ENCODE measurements at regions not wholly inside any gene's neighbourhood (a gene's known extent, or its start where the extent isn't known, plus 50 kb on each side); places are given as distances from the start of the nearest gene placed in this dataset.

- DNase-seq (ENCODE audit: low read depth in 3 of 3, low spot score in 1 of 3) = no peak
These were observed 319.8 kb downstream of the ALG10 start for GRCh38 chr12:34342048-34342447.

- no peak for DNase-seq (ENCODE audit: low read depth in 3 of 3, low spot score in 1 of 3)
These were observed 321.0 kb downstream of the ALG10 start for GRCh38 chr12:34343345-34343744.

DNA sequence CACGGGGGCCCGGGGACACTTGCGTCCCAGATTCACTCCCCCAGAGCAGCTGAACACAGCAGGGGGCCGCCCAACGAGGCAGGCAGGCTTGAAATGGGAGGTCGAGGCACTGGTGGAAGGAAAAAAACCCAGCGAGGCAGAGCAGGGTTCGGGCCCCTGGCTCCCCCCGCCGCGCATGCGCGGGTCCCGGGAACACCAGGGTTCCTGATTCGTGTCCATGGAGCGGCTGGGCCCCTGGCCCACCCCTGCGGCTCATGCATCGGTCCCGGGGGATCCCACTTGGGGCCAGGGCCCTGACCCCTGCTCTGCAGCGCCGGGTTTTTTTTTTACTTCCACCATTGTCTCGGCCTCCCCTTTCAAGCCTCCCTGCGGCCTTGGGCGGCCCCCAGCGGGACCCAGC lies 321.5 kb downstream of the ALG10 start:
- DNase-seq (ENCODE audit: low read depth in 3 of 3, low spot score in 1 of 3) = no peak

- DNase-seq (ENCODE audit: low read depth in 3 of 3, low spot score in 1 of 3) = no peak
These were observed 322.7 kb downstream of the ALG10 start for GRCh38 chr12:34344851-34345522.

DNA sequence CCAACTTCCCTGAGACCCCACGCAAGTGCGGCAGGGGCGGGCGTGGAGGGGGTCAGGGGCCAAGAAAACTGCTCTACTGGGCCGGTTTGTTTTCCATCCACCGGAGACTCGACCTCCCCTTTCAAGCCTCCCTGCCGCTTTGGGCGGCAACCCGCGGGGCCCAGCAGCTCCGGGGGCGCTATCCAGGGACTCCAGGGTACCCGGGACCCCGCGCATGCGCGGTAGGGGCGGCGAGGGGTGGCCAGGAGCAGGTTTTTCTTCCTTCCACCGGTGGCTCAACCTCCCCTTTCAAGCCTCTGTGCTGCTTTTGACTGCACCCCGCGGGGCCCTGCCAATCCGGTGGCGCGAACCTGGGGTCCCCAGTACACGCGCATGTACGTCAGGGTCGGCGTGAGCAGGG lies 323.5 kb downstream of the ALG10 start:
- no peak for DNase-seq (ENCODE audit: low read depth in 3 of 3, low spot score in 1 of 3)

DNA sequence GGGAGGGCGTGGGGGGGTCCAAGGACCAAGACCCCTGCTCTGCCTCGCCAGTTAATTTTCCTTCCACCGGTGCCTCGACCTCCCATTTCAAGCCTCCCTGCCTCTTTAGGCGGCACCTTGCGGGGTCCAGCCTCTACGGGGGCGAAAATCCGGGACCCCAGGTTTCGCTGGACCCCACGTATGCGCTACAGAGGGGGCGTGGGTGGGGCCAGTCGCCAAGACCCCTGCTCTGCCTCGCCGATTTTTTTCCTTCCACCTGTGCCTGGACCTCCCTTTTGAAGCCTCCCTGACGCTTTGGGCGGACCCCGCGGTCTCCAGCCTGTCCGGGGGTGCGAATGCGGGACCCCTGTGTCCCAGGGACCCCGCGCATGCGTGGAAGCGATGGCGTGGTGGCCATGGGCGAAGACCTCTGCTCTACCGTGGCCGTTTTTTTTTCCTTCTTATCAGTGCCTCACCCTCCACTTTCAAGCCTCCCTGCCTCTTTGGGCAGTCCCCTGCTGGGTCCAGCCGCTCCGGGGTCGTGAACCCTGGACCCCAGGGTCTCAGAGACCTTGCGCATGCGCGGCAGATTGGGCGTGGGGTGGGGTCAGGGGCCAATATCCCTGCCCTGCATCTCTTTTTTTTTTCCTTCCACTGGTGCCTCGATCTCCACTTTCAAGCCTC lies 324.2 kb downstream of the ALG10 start:
- DNase-seq (ENCODE audit: low read depth in 3 of 3, low spot score in 1 of 3) = no peak

DNA sequence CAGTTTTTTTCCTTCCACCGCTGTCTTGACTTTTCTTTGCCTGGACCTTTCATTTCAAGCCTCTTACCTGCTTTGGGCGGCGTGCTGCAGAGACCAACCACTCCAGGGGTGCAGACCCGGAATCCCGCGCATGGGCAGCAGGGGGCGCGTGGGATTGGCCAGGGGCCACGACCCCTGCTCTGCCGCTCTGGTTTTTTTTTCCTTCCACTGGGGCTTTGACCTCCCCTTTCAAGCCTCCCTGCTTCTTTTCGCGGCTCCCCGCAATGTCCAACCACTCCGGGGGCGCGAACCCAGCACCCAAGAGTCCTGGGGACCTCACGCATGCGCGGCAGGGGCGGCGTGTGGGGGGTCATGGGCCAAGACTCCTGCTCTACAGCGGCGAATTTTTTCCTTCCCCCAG lies 325.1 kb downstream of the ALG10 start:
- DNase-seq (ENCODE audit: low read depth in 3 of 3, low spot score in 1 of 3) = no peak

DNA sequence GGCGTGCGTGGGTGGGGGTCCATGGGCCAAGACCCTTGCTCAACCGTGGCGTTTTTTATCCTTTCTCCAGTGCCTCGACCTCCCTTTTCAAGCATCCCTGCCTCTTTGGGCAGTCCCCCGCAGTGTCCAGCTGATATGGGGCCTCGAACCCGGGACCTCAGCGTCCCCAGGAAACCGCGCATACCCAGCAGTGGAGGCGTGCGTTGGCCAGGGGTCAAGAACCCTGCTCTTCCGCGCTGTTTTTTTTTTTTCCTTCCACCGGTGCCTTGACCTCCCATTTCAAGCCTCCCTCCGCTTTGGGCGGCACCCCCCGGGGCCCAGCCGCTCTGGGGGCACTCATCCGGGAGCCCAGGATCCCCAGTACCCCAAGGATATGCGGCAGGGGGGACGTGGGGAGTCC lies 325.8 kb downstream of the ALG10 start:
- DNase-seq (ENCODE audit: low read depth in 3 of 3, low spot score in 1 of 3) = no peak

GRCh38 chr12:34348836-34349672 lies 326.8 kb downstream of the ALG10 start:
- no peak for DNase-seq (ENCODE audit: low read depth in 3 of 3, low spot score in 1 of 3)

DNA sequence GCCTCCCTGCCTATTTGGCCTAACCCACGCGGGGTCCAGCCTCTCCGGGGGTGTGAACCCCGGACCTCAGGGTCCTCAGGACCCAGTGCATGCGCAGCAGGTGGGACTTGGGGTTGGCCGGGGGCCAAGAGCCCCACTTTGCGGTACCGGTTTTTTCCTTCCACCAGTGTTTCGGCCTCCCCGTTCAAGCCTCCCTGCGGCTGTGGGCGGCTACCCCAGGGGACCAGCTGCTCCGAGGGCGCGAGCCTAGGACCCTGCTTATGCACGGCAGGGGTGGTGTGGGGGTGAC lies 327.3 kb downstream of the ALG10 start:
- DNase-seq (ENCODE audit: low read depth in 3 of 3, low spot score in 1 of 3) = no peak

GRCh38 chr12:34350092-34351041 lies 328.1 kb downstream of the ALG10 start:
- DNase-seq (ENCODE audit: low read depth in 3 of 3, low spot score in 1 of 3) = no peak

DNA sequence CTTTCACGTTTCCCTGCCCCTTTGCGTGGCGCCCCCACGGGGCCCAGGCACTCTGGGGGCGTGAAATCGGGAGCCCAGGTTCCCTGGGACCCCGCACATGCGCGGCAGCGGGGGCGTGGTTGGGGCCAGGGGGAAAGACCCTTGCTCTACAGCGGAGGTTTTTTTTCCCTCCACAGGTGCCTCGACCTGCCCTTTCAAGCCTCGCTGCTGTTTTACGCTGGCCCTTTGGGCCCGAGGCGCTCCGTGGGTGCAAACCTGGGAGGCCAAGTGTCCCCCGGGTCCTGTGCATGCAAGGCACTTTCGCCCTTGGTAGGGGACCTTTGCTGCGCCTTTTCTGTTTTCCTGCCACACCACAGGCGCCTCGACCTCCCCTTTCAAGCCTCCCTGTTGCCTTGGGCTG lies 329.8 kb downstream of the ALG10 start:
- DNase-seq (ENCODE audit: low read depth in 3 of 3, low spot score in 1 of 3) = no peak

GRCh38 chr12:34354239-34355200 lies 332.2 kb downstream of the ALG10 start:
- no peak for DNase-seq (ENCODE audit: low read depth in 3 of 3, low spot score in 1 of 3)

GRCh38 chr12:34356233-34356987 lies 334.1 kb downstream of the ALG10 start:
- no peak for DNase-seq (ENCODE audit: low read depth in 3 of 3, low spot score in 1 of 3)

DNA sequence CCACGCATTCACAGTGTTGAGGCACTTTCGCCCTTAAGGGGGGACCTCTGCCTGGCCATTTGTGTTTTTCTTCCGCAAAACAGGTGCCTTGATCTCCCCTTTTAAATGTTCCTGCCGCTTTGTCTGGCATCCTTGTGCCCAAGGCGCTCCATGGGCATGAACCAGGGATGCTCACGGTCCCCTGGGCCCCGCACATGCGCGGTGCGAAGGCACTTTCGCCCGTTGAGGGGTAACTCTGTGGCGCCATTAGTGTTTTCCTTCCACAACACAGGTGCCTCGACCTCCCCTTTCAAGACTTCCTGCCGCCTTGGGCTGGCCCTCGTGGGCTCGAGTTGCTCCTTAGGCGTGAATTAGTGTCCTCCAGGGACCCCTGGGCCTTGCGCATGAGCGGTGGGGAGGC lies 335.5 kb downstream of the ALG10 start:
- no peak for DNase-seq (ENCODE audit: low read depth in 3 of 3, low spot score in 1 of 3)

- no peak for DNase-seq (ENCODE audit: low read depth in 3 of 3, low spot score in 1 of 3)
These were observed 335.9 kb downstream of the ALG10 start for GRCh38 chr12:34358198-34358597.

DNA sequence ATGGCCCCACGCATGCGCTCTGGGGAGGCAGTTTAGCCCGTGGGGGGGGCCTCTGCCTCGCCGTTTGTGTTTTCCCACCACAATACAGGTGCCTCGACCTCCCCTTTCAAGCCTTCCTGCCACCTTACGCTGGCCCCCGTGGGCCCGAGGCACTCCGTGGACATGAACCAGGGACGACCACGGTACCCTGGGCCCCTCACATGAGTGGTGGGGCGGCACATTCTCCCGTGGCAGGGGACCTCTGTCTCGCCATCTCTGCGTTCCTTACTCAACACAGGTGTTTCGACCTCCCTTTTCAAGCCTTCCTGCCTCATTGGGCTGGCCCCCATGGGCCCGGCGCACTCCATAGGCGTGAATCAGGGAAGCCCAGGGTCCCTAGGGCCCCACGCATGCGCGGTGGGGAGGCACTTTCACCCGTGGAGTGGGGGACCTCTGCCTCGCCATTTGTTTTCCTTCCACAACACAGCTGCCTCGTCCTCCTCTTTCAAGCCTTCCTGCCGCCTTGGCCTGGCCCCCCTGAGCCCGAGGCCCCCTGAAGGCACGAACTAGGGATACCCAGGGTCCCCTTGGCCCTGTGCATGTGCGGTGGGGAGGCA lies 339.5 kb downstream of the ALG10 start:
- DNase-seq (ENCODE audit: low read depth in 3 of 3, low spot score in 1 of 3) = no peak

DNA sequence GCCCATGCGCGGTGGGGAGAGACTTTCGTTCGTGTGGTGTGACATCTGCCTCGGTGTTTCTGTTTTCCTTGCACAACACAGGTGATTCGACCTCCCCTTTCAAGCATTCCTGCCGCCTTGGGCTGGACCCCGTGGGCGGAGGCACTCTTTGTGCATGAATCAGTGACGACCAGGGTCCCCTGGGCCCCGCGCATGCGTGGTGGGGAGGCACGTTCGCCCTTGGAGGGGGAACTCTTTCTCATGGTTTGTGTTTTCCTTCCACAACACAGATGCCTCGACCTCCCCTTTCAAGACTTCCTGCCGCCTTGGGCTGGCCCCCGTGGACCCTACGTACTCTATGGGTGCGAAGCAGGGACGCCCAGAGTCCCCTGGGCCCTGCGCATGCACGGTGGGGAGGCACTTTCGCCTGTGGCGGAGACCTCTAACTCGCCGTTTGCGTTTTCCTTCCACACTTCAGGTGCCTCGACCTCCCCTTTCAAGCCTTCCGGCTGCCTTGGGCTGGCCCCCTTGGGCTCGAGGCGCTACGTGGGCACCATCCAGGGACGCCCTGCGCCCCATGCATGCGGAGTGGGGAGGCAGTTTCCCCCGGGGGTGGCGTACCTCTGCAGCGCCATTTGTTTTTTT lies 340.9 kb downstream of the ALG10 start:
- no peak for DNase-seq (ENCODE audit: low read depth in 3 of 3, low spot score in 1 of 3)

DNA sequence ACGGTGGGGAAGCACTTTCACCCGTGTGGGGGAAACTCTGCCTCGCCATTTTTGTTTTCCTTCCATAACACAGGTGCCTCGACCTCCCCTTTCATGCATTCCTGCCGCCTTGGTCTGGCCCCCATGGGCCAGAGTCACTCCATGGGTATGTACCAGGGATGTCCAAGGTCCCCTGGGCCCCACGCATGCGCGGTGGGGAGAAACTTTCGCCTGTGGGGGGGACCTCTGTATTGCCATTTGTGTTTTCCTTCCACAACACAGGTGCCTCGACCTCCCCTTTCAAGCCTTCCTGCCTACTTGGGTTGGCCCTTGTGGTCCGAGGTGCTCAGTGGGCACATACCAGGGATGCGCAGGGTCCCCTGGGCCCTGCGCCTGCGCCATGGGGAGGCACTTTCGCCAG lies 345.8 kb downstream of the ALG10 start:
- no peak for DNase-seq (ENCODE audit: low read depth in 3 of 3, low spot score in 1 of 3)
